GM23338 (cell line): ENCODE measurements at regions not wholly inside any gene's neighbourhood (a gene's known extent, or its start where the extent isn't known, plus 50 kb on each side); places are given as distances from the start of the nearest gene placed in this dataset.

Experiments
- ATAC-seq: fragments of 200-7000 bp; cut with Tn5 transposase; 3 replicates; pipeline ENCODE4 v1.9.1; 2020
- DNase-seq: peaks from one replicate; pipeline ENCODE4 v3.0.0-alpha.2; 2015; ENCODE audit warnings: low spot score
- H2AFZ ChIP-seq: fragments of 200-600 bp; sonication (generic); 2 replicates; pipeline ENCODE4 v1.8.0; 2016; ENCODE audit warnings: antibody characterized with exemption, mild to moderate bottlenecking, moderate library complexity
- H3F3A ChIP-seq: fragments of 200-600 bp; sonication (generic); replicated peaks from 2 replicates; pipeline ENCODE4 v1.8.0; 2017; ENCODE audit warnings: antibody characterized with exemption, mixed run types, low read depth
- H3K27ac ChIP-seq: fragments of 200-600 bp; sonication (generic); 2 replicates; pipeline ENCODE4 v1.6.1; 2016; ENCODE audit warnings: low read depth
- H3K27me3 ChIP-seq: fragments of 200-600 bp; sonication (generic); 2 replicates; pipeline ENCODE4 v1.8.0; 2016; ENCODE audit warnings: mild to moderate bottlenecking, mixed run types, moderate library complexity; ENCODE audit not compliant: insufficient read depth
- H3K36me3 ChIP-seq: fragments of 200-600 bp; sonication (generic); 2 replicates; pipeline ENCODE4 v1.8.0; 2016; ENCODE audit warnings: mild to moderate bottlenecking; ENCODE audit not compliant: insufficient read depth
- H3K4me1 ChIP-seq: fragments of 200-600 bp; sonication (generic); 2 replicates; pipeline ENCODE4 v1.8.0; 2016; ENCODE audit warnings: mild to moderate bottlenecking, moderate library complexity; ENCODE audit not compliant: insufficient read depth
- H3K4me2 ChIP-seq: fragments of 200-600 bp; sonication (generic); 2 replicates; pipeline ENCODE4 v1.7.1; 2017; ENCODE audit warnings: mixed run types
- H3K4me3 ChIP-seq: fragments of 200-600 bp; sonication (generic); 2 replicates; pipeline ENCODE4 v1.6.1; 2016; ENCODE audit warnings: mixed run types
- H3K79me2 ChIP-seq: fragments of 200-600 bp; sonication (generic); replicated peaks from 2 replicates; pipeline ENCODE4 v1.8.0; 2017; ENCODE audit warnings: mild to moderate bottlenecking; ENCODE audit not compliant: insufficient read depth
- H3K9me2 ChIP-seq: fragments of 200-600 bp; sonication (generic); 2 replicates; pipeline ENCODE4 v1.8.0; 2017; ENCODE audit not compliant: insufficient read depth
- H4K20me1 ChIP-seq: fragments of 200-600 bp; sonication (generic); replicated peaks from 2 replicates; pipeline ENCODE4 v1.8.0; 2017; ENCODE audit warnings: mild to moderate bottlenecking; ENCODE audit not compliant: insufficient read depth
- H3K27ac Mint-ChIP-seq: 2 replicates; pipeline ENCODE4 v1.8.0; 2020; ENCODE audit warnings: inconsistent platforms, mild to moderate bottlenecking, moderate library complexity, mixed read lengths
- H3K27me3 Mint-ChIP-seq: 3 replicates; pipeline ENCODE4 v1.8.0; 2022; ENCODE audit warnings: low read depth, mild to moderate bottlenecking, moderate library complexity, mixed read lengths, inconsistent platforms; ENCODE audit not compliant: insufficient read depth, poor library complexity
- H3K36me3 Mint-ChIP-seq: 3 replicates; pipeline ENCODE4 v1.8.0; 2021; ENCODE audit warnings: low read depth, mild to moderate bottlenecking, inconsistent platforms, moderate library complexity, mixed read lengths
- H3K4me1 Mint-ChIP-seq: 3 replicates; pipeline ENCODE4 v1.8.0; 2020; ENCODE audit warnings: mild to moderate bottlenecking, inconsistent platforms, mixed read lengths
- H3K4me3 Mint-ChIP-seq: 3 replicates; pipeline ENCODE4 v1.8.0; 2021; ENCODE audit warnings: moderate library complexity, mild to moderate bottlenecking, inconsistent platforms, mixed read lengths
- H3K9me3 Mint-ChIP-seq: 3 replicates; pipeline ENCODE4 v1.8.0; 2020; ENCODE audit warnings: moderate library complexity, mild to moderate bottlenecking, inconsistent platforms, mixed read lengths
- CREB1 ChIP-seq: fragments of 250-450 bp; sonication (Bioruptor Pico); IDR thresholded peaks from 2 replicates; pipeline ENCODE4 v1.5.0; 2020; ENCODE audit warnings: low read depth, mild to moderate bottlenecking, moderate library complexity
- CTCF ChIP-seq, 2 experiments: fragments of 200-600 bp in 1 of 2; sonication (generic) in 1 of 2; conservative IDR thresholded peaks; 2 replicates each; pipeline versions ENCODE4 v1.5.1 to v1.6.1; 2016 to 2017; ENCODE audit warnings: antibody characterized with exemption in 2 of 2, low read depth in 2 of 2, mild to moderate bottlenecking in 2 of 2, moderate library complexity in 1 of 2
- ETS1 ChIP-seq: IDR thresholded peaks from 2 replicates; pipeline ENCODE4 v1.6.1; 2016; ENCODE audit warnings: antibody characterized with exemption
- EZH2 ChIP-seq: fragments of 200-600 bp; sonication (generic); IDR thresholded peaks from one replicate; pipeline ENCODE4 v1.8.0; 2017; ENCODE audit warnings: antibody characterized with exemption, mild to moderate bottlenecking, low read depth; ENCODE audit not compliant: unreplicated experiment
- EZH2phosphoT487 ChIP-seq: fragments of 200-600 bp; sonication (generic); IDR thresholded peaks from one replicate; pipeline ENCODE4 v1.8.1; 2018; ENCODE audit warnings: antibody characterized with exemption; ENCODE audit not compliant: unreplicated experiment
- JUNB ChIP-seq: IDR thresholded peaks from one replicate; pipeline ENCODE4 v1.6.1; 2016; ENCODE audit warnings: antibody characterized with exemption; ENCODE audit not compliant: unreplicated experiment
- NANOG ChIP-seq: IDR thresholded peaks from 2 replicates; pipeline ENCODE4 v1.6.1; 2016; ENCODE audit warnings: antibody characterized with exemption, borderline replicate concordance
- POLR2AphosphoS5 ChIP-seq: IDR thresholded peaks from 2 replicates; pipeline ENCODE4 v1.6.1; 2016; ENCODE audit warnings: antibody characterized with exemption, low read depth
- REST ChIP-seq: IDR thresholded peaks from one replicate; pipeline ENCODE4 v1.6.1; 2018; ENCODE audit warnings: antibody characterized with exemption; ENCODE audit not compliant: unreplicated experiment
- STAT1 ChIP-seq: IDR thresholded peaks from one replicate; pipeline ENCODE4 v1.6.1; 2016; ENCODE audit warnings: antibody characterized with exemption; ENCODE audit not compliant: unreplicated experiment
- ZNF331 ChIP-seq: fragments of 250-450 bp; sonication (Bioruptor Pico); IDR thresholded peaks from 2 replicates; pipeline ENCODE4 v1.5.0; 2020; ENCODE audit warnings: low read depth, mild to moderate bottlenecking, moderate library complexity

GRCh38 chr5:23412515-23412914 lies 94.9 kb upstream of the PRDM9 start:
- DNase-seq (no peak), ATAC-seq (no peak)
- Mint-ChIP-seq H3K4me1 (peaks cover 2% of the 10 kb centered on the region), H3K27ac (no peak overlapping the region), H3K27me3 (peaks cover 4% of the 10 kb centered on the region), H3K4me3 (no peak overlapping the region), H3K9me3 (no peaks in the 10 kb centered on the region), H3K36me3 (no peaks in the 10 kb centered on the region)
- peak overlapping the region; percentile 58; the same call in 1 of the 2 replicates for H2AFZ ChIP-seq
- no peak overlapping the region for H3K4me2 ChIP-seq
- no peaks in the 10 kb centered on the region for H3K79me2 ChIP-seq
- 0 out of 2 replicates have a peak, but pooled peaks cover 3% of the 10 kb centered on the region for H3K4me1 ChIP-seq
- H3K9me2 ChIP-seq = no peaks in the 10 kb centered on the region
- H3K27ac ChIP-seq = no peak overlapping the region
- no peaks in the 10 kb centered on the region for H3F3A ChIP-seq
- TF ChIP-seq CREB1 = no peak
- no peak for TF ChIP-seq JUNB
- TF ChIP-seq POLR2AphosphoS5 = no peak
- TF ChIP-seq EZH2 = no peak
- TF ChIP-seq EZH2phosphoT487 = no peak
- no peak for TF ChIP-seq CTCF (conservative IDR thresholded peaks at IDR 0.05; ENCODE audit: low read depth in 2 of 2)
- no peak overlapping the region for H3K4me3 ChIP-seq
- no peaks in the 10 kb centered on the region for H3K36me3 ChIP-seq
- H4K20me1 ChIP-seq = no peaks in the 10 kb centered on the region
- H3K27me3 ChIP-seq = no peaks in the 10 kb centered on the region

DNA sequence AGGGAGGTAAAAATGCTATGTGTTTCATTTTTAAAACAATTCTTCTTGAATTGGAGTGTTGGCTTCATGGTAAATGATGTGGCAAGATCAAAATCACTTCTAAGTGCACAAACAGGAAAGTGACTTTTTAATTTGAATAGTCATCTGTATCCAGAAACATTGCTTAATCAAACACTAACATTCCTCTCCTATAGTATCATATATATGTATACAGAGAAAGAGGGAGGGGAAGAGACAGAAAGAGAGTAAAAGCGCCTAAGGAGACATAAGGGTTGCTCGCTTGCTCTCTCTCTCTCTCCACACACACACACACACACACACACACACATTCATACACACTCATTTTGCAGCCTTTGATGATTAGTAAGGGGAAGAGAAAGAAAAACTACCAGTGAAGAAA lies 95.4 kb upstream of the PRDM9 start:
- H3K27ac ChIP-seq = no peak overlapping the region
- H3K27ac Mint-ChIP-seq = no peak overlapping the region
- H3K4me1 ChIP-seq = 0 out of 2 replicates have a peak, but pooled peaks cover 3% of the 10 kb centered on the region
- no peak overlapping the region for H3K4me3 Mint-ChIP-seq
- H3K9me2 ChIP-seq = no peaks in the 10 kb centered on the region
- H3K27me3 ChIP-seq = no peaks in the 10 kb centered on the region
- H3K9me3 Mint-ChIP-seq = peaks cover under 1% of the 10 kb centered on the region; the same call in 1 of the 3 replicates
- H3F3A ChIP-seq = no peaks in the 10 kb centered on the region
- H4K20me1 ChIP-seq = no peaks in the 10 kb centered on the region
- H3K79me2 ChIP-seq = no peaks in the 10 kb centered on the region
- H3K36me3 ChIP-seq = no peaks in the 10 kb centered on the region
- DNase-seq (no peak), ATAC-seq (no peak)
- H3K4me2 ChIP-seq = no peak overlapping the region
- no peak overlapping the region for H3K4me3 ChIP-seq
- H3K4me1 Mint-ChIP-seq = peaks cover 2% of the 10 kb centered on the region
- no peaks in the 10 kb centered on the region; the same call in 2 of the 3 replicates for H3K36me3 Mint-ChIP-seq
- peaks cover 4% of the 10 kb centered on the region for H3K27me3 Mint-ChIP-seq
- peak overlapping the region; percentile 78; the same call in 1 of the 2 replicates for H2AFZ ChIP-seq
- TF ChIP-seq STAT1 = no peak
- no peak for TF ChIP-seq EZH2phosphoT487
- no peak for TF ChIP-seq EZH2
- no peak for TF ChIP-seq ETS1
- TF ChIP-seq NANOG = no peak
- TF ChIP-seq ZNF331 (CRISPR knock-in tag) = no peak
- TF ChIP-seq REST = no peak
- TF ChIP-seq CREB1 = no peak
- TF ChIP-seq POLR2AphosphoS5 = no peak
- no peak for TF ChIP-seq JUNB
- no peak for TF ChIP-seq CTCF (conservative IDR thresholded peaks at IDR 0.05; ENCODE audit: low read depth in 2 of 2)
